ENCODE measurements at regions not wholly inside any gene's neighbourhood (a gene's known extent, or its start where the extent isn't known, plus 50 kb on each side); places are given as distances from the start of the nearest gene placed in this dataset.

GRCh38 chr10:7507887-7508726, 97.3 kb upstream of the SFMBT2 start:
- no peak for DNase-seq

DNA sequence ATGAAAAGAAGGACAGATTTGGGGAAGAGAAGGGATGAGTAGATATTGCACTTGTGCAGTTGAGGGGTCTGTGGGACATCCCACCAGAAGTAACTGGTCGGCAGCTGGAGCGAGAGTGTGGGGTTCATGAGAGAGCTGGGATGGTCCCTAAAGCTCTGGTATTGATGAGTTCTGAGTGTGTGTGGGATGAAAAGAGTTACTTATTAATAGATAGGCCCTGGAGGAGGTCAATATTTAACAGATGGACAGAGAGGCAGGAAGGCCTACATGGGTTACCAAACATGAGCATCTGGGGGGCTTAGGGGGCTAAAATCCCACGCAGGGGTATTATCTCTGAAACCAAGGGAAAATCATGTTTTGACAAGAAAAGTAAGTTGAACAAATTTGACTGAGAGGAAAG, 95.7 kb upstream of the SFMBT2 start:
- DNase-seq = no peak

GRCh38 chr10:7505196-7505595, 94.4 kb upstream of the SFMBT2 start:
- DNase-seq = no peak

DNA sequence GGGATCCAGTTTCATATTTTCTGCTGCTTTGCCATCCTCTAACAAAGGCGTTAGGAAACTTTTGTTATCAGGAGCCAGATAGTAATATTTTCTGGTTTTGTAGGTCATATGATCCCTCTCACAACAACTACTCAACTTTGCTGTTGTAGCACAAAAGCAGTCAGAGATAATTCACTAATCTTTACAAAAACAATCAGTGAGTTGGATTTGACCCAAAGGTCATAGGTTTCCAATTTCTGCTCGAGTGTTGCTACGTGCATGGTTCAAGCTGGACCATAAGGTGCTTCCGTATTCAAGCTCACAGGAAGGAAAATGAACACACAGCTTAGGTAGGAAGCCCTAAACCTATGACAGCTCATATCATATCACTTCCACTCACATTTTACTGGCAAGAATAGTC, 92.4 kb upstream of the SFMBT2 start:
- no peak for DNase-seq

DNA sequence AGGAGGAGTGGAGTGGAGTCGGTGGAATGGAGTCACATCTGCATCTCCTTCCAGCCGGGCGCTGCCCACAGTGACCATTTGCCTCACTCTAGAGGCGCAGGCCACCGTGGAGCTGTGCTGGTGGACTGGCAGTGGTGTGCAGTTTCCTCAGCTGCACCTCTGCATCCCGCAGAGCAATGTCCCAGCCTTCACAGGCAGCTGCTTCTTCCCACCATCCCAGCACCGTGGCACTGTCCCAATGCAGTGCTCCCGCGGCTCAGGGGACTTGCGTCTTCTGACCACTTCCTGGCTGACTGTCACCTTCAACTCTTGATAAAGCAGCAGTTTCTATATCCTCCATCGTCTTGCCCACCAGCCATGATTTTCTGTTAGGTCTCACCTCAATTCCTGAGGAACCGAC, 90.3 kb upstream of the SFMBT2 start:
- no peak for DNase-seq

DNA sequence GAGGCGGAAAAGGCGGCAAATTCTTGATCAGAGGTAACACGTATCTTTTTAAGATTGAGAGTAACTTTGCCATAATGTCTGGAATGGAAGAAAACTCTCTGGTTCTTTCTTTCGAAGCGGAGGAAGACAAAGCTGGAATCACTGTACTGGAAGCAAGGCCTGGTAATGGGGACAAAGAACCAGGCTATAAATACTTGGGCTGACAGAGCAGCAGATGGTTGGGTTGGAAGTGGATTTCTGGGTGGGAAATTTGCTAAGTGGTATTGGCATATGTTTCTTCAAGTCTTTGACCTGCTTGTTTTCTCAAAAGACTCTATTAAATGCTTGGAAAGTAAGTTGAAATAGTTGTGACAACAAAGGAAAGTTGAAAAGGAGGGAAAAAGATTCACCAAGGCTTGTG, 87.3 kb upstream of the SFMBT2 start:
- DNase-seq = no peak

GRCh38 chr10:7493996-7494395, 83.2 kb upstream of the SFMBT2 start:
- no peak for DNase-seq

- no peak for DNase-seq
Observed at GRCh38 chr10:7492660-7493046, 81.8 kb upstream of the SFMBT2 start.

GRCh38 chr10:7491949-7492659, 81.3 kb upstream of the SFMBT2 start:
- DNase-seq = no peak

- no peak for DNase-seq
Observed at GRCh38 chr10:7491230-7491629, 80.4 kb upstream of the SFMBT2 start.

GRCh38 chr10:7488418-7488829, 77.6 kb upstream of the SFMBT2 start:
- DNase-seq = no peak

DNA sequence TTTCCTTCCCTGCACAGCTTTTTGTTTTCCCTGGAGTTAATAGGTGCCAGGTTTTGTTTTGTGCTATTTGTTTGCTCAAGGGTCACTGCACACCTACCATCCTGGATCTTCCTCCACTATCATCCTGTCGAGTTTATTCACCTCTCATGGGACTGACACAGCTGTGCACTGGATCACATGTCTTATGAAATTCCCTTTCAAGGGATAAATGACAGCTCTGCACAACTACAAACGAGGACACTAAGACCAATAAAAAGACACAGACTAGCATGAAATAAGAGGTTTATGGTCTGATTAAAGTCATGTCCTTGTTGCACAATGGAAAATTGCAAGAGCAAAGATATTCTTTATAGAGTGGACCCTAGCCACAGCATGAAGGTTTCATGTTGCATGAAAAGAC, 76.7 kb upstream of the SFMBT2 start:
- DNase-seq = no peak

DNA sequence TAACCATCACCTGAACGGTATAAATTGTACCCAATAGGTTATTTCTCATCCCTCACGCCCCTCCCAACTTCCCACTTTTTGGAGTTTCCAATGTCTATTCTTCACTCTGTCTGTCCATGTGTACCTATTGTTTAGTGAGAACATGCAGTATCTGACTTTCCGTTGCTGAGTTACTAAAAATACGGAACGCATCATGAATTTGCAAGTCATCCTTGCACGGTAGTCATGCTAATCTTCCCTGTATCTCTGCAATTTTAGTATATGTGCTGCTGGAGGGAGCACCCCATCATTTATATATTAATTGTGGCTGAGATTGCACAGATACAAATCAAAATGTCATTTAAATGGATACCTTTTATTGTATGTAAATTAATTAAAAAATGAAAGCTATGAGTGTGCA, 75.7 kb upstream of the SFMBT2 start:
- DNase-seq = no peak

GRCh38 chr10:7485799-7486198, 75.0 kb upstream of the SFMBT2 start:
- no peak for DNase-seq

DNA sequence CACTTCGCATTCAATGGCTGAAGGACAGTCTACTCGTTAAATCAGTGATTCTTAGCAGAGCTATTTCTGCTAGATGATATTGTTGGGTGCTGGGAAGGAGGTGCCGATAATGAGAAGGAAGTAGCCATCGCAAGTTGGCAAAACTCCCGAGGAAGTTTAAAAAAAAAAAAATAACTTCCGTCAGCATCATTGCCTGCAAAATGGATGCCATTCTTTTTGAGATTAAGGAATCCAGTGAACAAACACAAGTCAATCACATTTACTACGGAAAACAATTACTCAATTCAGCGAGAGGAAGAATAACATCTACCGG, 74.4 kb upstream of the SFMBT2 start:
- DNase-seq = no peak

GRCh38 chr10:7484456-7485243, 73.8 kb upstream of the SFMBT2 start:
- peak; percentile 38 for DNase-seq

DNA sequence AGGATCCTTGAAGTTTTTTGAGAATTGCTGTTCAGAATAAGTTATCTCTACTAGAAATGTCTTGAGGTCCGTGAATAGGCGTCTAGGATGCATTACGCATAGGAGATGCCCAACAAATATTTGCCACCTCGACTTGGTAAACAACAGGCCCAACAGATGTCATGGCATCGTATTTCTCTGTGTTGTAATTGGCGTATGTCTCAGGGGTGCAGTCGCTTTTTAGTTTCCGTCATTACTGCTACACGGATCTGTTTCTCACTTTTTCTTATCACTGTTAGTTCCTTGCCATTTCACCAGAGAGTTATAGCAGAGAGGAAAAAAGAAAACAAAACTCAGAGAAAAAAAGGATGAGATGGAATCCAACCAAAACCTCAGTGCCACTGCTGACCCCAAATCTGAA, 73.0 kb upstream of the SFMBT2 start:
- no peak for DNase-seq

DNA sequence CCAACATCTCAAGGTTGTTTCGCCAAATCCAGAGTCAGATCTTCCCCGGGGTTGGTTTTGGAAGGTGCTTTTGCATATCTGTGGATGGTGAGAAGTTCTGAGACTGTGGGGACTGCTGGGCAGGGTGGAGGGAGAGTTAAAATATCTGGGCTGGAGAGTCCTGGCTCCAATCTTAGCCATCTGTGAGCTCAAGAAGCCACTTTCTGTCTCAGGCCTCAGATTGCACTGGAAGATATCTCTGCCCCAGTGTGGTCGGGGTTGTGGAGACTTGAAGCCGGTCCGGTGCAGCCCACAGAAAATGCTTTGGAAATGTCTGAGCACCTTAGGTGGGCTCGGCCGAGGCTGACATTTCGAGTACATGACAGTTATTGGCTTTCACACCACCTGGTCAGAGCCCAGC, 72.2 kb upstream of the SFMBT2 start:
- DNase-seq = no peak

DNA sequence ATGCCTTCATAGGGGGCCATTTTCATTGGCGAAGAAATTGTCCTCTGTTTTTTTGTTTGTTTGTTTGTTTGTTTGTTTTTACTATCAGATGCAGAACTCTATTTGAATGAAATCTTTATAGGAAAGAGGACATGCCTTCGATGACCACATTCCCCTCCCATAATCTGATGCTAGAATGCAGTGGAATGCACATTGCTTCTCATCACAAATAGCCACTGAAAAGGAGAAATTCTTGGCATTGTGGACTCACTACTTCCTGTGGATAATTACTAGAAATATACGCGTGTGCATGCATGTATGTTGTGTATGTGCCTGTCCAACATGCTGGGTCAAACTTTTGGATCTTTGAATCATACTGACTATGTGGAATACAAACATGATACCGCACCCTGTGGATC, 70.5 kb upstream of the SFMBT2 start:
- no peak for DNase-seq

GRCh38 chr10:7480742-7481367, 70.0 kb upstream of the SFMBT2 start:
- DNase-seq = no peak

DNA sequence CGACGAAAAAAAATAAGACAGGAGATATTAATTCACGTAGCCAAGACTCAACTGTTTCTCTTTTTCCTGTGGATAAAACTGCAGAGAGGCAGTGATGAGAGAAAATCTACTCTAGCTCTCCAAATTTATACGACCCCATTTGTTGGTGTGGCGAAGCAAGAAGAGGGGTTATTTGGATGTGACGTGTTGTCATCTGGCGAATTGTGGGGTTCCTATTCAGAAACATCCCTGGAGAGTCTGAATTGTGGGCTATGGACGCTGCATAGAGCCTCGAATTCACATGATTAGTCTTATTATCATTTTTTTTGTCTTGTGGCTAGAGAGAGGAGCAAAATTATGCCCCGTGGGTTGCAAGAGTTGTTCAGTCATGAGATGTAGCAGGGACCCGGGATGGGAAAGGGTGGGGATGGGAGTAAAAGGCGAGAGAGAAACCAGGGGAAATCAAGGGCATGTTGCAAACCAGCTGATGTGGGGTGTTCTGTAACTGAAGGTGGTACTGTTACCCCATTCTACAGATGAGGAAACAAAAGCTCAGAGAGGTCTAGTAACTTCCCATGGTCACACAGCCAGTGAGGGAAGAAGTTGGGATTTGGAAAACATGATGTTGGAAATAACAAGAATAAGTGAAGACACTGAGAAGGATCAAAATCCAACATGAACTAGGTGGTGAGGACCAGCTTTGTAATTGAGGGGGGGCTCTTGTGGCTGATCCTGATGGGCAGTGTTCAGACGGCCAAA, 69.2 kb upstream of the SFMBT2 start:
- no peak for DNase-seq

GRCh38 chr10:7478727-7479457, 68.1 kb upstream of the SFMBT2 start:
- DNase-seq = no peak
